ENCODE measurements at regions not wholly inside any gene's neighbourhood (a gene's known extent, or its start where the extent isn't known, plus 50 kb on each side); places are given as distances from the start of the nearest gene placed in this dataset.
"Not testable (repeated sequence)": the region's sequence is repeated elsewhere in the genome, so short reads cannot be mapped to it uniquely, and the experiment has no call there.

DNA sequence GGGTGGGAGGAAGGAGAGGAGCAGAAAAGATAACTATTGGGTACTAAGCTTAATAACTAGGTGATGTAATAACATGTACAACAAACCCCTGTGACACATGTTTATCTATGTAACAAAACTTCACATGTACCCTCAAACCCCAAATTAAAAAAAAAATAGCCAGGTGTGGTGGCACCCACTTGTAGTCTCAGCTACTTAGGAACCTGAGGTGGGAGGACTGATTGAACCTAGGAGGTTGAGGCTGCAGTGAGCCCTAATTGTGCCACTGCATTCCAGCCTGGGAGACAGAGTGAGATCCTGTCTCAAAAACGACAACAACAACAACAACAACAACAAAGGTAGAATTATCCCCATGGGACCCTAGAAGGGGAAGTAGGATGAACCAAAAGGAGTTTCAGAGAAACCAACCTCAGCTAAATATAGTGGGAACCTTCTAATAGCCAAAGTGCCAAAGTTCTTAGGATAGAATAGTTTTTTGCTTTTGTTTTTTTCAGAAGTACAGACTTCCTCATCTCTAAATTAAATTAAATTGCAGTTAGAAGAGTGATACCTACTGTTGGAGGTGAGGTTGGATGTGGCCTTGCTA lies 67.9 kb upstream of the MEGF10 start:
- TF ChIP-seq, protein P1, sequence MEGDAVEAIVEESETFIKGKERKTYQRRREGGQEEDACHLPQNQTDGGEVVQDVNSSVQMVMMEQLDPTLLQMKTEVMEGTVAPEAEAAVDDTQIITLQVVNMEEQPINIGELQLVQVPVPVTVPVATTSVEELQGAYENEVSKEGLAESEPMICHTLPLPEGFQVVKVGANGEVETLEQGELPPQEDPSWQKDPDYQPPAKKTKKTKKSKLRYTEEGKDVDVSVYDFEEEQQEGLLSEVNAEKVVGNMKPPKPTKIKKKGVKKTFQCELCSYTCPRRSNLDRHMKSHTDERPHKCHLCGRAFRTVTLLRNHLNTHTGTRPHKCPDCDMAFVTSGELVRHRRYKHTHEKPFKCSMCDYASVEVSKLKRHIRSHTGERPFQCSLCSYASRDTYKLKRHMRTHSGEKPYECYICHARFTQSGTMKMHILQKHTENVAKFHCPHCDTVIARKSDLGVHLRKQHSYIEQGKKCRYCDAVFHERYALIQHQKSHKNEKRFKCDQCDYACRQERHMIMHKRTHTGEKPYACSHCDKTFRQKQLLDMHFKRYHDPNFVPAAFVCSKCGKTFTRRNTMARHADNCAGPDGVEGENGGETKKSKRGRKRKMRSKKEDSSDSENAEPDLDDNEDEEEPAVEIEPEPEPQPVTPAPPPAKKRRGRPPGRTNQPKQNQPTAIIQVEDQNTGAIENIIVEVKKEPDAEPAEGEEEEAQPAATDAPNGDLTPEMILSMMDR (IDR thresholded peaks at IDR 0.05): not testable (repeated sequence)
- not testable (repeated sequence) for TF ChIP-seq POLR2A (IDR thresholded peaks at IDR 0.05)

Data from Peyer's patch (tissue), 4 donors.